CD4-positive, alpha-beta T cell (primary cell): ENCODE measurements at regions not wholly inside any gene's neighbourhood (a gene's known extent, or its start where the extent isn't known, plus 50 kb on each side); places are given as distances from the start of the nearest gene placed in this dataset.

Experiments
- ATAC-seq: fragments of 200-7000 bp; cut with Tn5 transposase; one replicate; pipeline ENCODE4 v1.10.0; 2022; ENCODE audit warnings: mild to moderate bottlenecking; ENCODE audit not compliant: poor library complexity
- CTCF ChIA-PET: fragments of 350-600 bp; sonication (Branson Sonifier 250); formaldehyde crosslinking; loops from one replicate; lab custom pipeline; 2021; ENCODE audit warnings: antibody characterized with exemption, inconsistent platforms; lab: Charles Lee
- POLR2A ChIA-PET: fragments of 350-600 bp; sonication (Branson Sonifier 250); formaldehyde crosslinking; loops from one replicate; lab custom pipeline; 2021; ENCODE audit warnings: antibody characterized with exemption, inconsistent platforms; lab: Charles Lee
- DNase-seq, 14 experiments: peaks; one replicate each; pipeline ENCODE4 v3.0.0-alpha.2; 2013 to 2020; ENCODE audit warnings: mixed read lengths in 2 of 14
- H3K27ac ChIP-seq, 2 donors: one replicate each; pipeline versions ENCODE4 v1.5.1 to v1.7.0; 2013; ENCODE audit warnings: low read length in 2 of 2, low read depth in 1 of 2, mild to moderate bottlenecking in 1 of 2
- H3K27me3 ChIP-seq, 2 experiments: 1 replicate in 1 of 2; 2 replicates in 1 of 2; pipeline versions ENCODE4 v1.6.1 to v1.7.0; 2013; ENCODE audit warnings: low read length in 2 of 2, control low read depth in 1 of 2, mild to moderate bottlenecking in 1 of 2, moderate library complexity in 1 of 2; ENCODE audit not compliant: insufficient read depth in 2 of 2, control insufficient read depth in 1 of 2
- H3K36me3 ChIP-seq: one replicate; pipeline ENCODE4 v1.6.1; 2013; ENCODE audit warnings: low read length, control low read depth; ENCODE audit not compliant: insufficient read depth
- H3K4me1 ChIP-seq: one replicate; pipeline ENCODE4 v1.6.1; 2013; ENCODE audit warnings: low read length, control low read depth; ENCODE audit not compliant: insufficient read depth
- H3K4me3 ChIP-seq: one replicate; pipeline ENCODE4 v1.5.1; 2013; ENCODE audit warnings: mild to moderate bottlenecking, low read length, moderate library complexity
- H3K9me3 ChIP-seq, 2 experiments: 1 replicate in 1 of 2; 2 replicates in 1 of 2; pipeline versions ENCODE4 v1.6.1 to v1.7.0; 2013; ENCODE audit warnings: low read length in 2 of 2, mild to moderate bottlenecking in 2 of 2, control low read depth in 1 of 2, moderate library complexity in 1 of 2; ENCODE audit not compliant: control insufficient read depth in 1 of 2, insufficient read depth in 1 of 2
- H3K27ac Mint-ChIP-seq: one replicate; pipeline ENCODE4 v1.8.0; 2020; ENCODE audit warnings: mixed read lengths
- H3K27me3 Mint-ChIP-seq: one replicate; pipeline ENCODE4 v1.8.0; 2021; ENCODE audit warnings: mixed read lengths
- H3K36me3 Mint-ChIP-seq: one replicate; pipeline ENCODE4 v1.8.0; 2021; ENCODE audit warnings: low read depth, mixed read lengths
- H3K4me1 Mint-ChIP-seq: one replicate; pipeline ENCODE4 v1.8.0; 2021; ENCODE audit warnings: low read depth, mixed read lengths
- H3K4me3 Mint-ChIP-seq: one replicate; pipeline ENCODE4 v1.8.0; 2020; ENCODE audit warnings: mild to moderate bottlenecking, mixed read lengths
- H3K9me3 Mint-ChIP-seq: one replicate; pipeline ENCODE4 v1.8.0; 2020; ENCODE audit warnings: mixed read lengths
- CTCF ChIP-seq: fragments of 200-600 bp; IDR thresholded peaks from one replicate; pipeline ENCODE4 v1.8.0; 2022; ENCODE audit warnings: antibody characterized with exemption, mild to moderate bottlenecking
- intact Hi-C, 2 experiments: fragments of 100-400 bp; cut with DNase I in 1 of 2; cut with micrococcal nuclease in 1 of 2; formaldehyde crosslinking; loops; one replicate each; pipeline versions ENCODE4 v1.15.1 to v1.9.0; 2023 to 2025; cut with DNase I, micrococcal nuclease

- Mint-ChIP-seq H3K4me3 (no peak overlapping the region), H3K36me3 (no peaks in the 10 kb centered on the region), H3K4me1 (no peaks in the 10 kb centered on the region), H3K27ac (no peak overlapping the region), H3K27me3 (peaks cover 16% of the 10 kb centered on the region), H3K9me3 (no peaks in the 10 kb centered on the region)
- DNase-seq (no peak), ATAC-seq (no peak)
- intact Hi-C loops = no loop called here
- no peak overlapping the region for H3K4me3 ChIP-seq
- TF ChIP-seq CTCF = no peak
- no peaks in the 10 kb centered on the region for H3K27me3 ChIP-seq
- H3K27ac ChIP-seq = no peak overlapping the region
- no peaks in the 10 kb centered on the region for H3K4me1 ChIP-seq
- H3K9me3 ChIP-seq = no peaks in the 10 kb centered on the region
- no peaks in the 10 kb centered on the region for H3K36me3 ChIP-seq
- ChIA-PET CTCF (no interaction called here), POLR2A (no interaction called here)
These were observed 405.6 kb downstream of the PMP22 start for GRCh38 chr17:14859542-14859941.

- DNase-seq (no peak), ATAC-seq (no peak)
- peaks cover 16% of the 10 kb centered on the region for H3K27me3 Mint-ChIP-seq
- H3K4me3 ChIP-seq = no peak overlapping the region
- intact Hi-C loops = no loop called here
- no peak overlapping the region for H3K27ac Mint-ChIP-seq
- no peaks in the 10 kb centered on the region for H3K36me3 ChIP-seq
- H3K4me1 ChIP-seq = no peaks in the 10 kb centered on the region
- no peaks in the 10 kb centered on the region for H3K9me3 Mint-ChIP-seq
- no peak overlapping the region for H3K4me3 Mint-ChIP-seq
- POLR2A ChIA-PET = no interaction called here
- no peaks in the 10 kb centered on the region for H3K9me3 ChIP-seq
- no peak for TF ChIP-seq CTCF
- CTCF ChIA-PET = no interaction called here
- H3K36me3 Mint-ChIP-seq = no peaks in the 10 kb centered on the region
- H3K27ac ChIP-seq = no peak overlapping the region
- no peaks in the 10 kb centered on the region for H3K4me1 Mint-ChIP-seq
- no peaks in the 10 kb centered on the region for H3K27me3 ChIP-seq
These were observed 408.9 kb downstream of the PMP22 start for GRCh38 chr17:14856176-14856575.

- no peak overlapping the region for H3K27ac ChIP-seq
- H3K9me3 Mint-ChIP-seq = no peaks in the 10 kb centered on the region
- no peaks in the 10 kb centered on the region for H3K27me3 ChIP-seq
- ChIA-PET POLR2A (no interaction called here), CTCF (no interaction called here)
- H3K4me1 ChIP-seq = no peaks in the 10 kb centered on the region
- ATAC-seq (no peak), DNase-seq (no peak)
- H3K27me3 Mint-ChIP-seq = peaks cover 15% of the 10 kb centered on the region
- H3K9me3 ChIP-seq = no peaks in the 10 kb centered on the region
- no peak for TF ChIP-seq CTCF
- H3K36me3 ChIP-seq = no peaks in the 10 kb centered on the region
- no peaks in the 10 kb centered on the region for H3K36me3 Mint-ChIP-seq
- H3K4me1 Mint-ChIP-seq = no peaks in the 10 kb centered on the region
- intact Hi-C loops = no loop called here
- H3K4me3 Mint-ChIP-seq = no peak overlapping the region
- no peak overlapping the region for H3K27ac Mint-ChIP-seq
- no peak overlapping the region for H3K4me3 ChIP-seq
These were observed 410.4 kb downstream of the PMP22 start for GRCh38 chr17:14854691-14855090.
